Ishikawa (cell line): ENCODE measurements at regions not wholly inside any gene's neighbourhood (a gene's known extent, or its start where the extent isn't known, plus 50 kb on each side); places are given as distances from the start of the nearest gene placed in this dataset.

Experiments used
- CEBPB ChIP-seq: IDR thresholded peaks from 2 replicates; pipeline ENCODE4 v1.6.1; 2012
- CREB1 ChIP-seq: IDR thresholded peaks from 2 replicates; pipeline ENCODE4 v1.6.1; 2012; ENCODE audit warnings: low read depth
- EGR1 ChIP-seq: IDR thresholded peaks from 2 replicates; pipeline ENCODE4 v1.6.1; 2012
- EP300 ChIP-seq: IDR thresholded peaks from 2 replicates; pipeline ENCODE4 v1.6.1; 2012; ENCODE audit warnings: borderline replicate concordance
- FOXM1 ChIP-seq: IDR thresholded peaks from 2 replicates; pipeline ENCODE4 v1.6.1; 2012; ENCODE audit warnings: low read depth, borderline replicate concordance
- NFIC ChIP-seq: IDR thresholded peaks from 2 replicates; pipeline ENCODE4 v1.6.1; 2012
- RAD21 ChIP-seq: IDR thresholded peaks from 2 replicates; pipeline ENCODE4 v1.6.1; 2012; ENCODE audit warnings: low read depth
- TAF1 ChIP-seq: IDR thresholded peaks from 2 replicates; pipeline ENCODE4 v1.6.1; 2012; ENCODE audit warnings: low read depth, mild to moderate bottlenecking
- TCF12 ChIP-seq: IDR thresholded peaks from 2 replicates; pipeline ENCODE4 v1.6.1; 2012; ENCODE audit warnings: low read depth
- TEAD4 ChIP-seq: IDR thresholded peaks from 2 replicates; pipeline ENCODE4 v1.6.1; 2012
- YY1 ChIP-seq: IDR thresholded peaks from 2 replicates; pipeline ENCODE4 v1.6.1; 2012; ENCODE audit warnings: low read depth
- ZBTB7A ChIP-seq: IDR thresholded peaks from 2 replicates; pipeline ENCODE4 v1.6.1; 2012; ENCODE audit warnings: low read depth
- TF ChIP-seq, protein P1 (sequence below): IDR thresholded peaks from 2 replicates; pipeline ENCODE4 v1.6.1; 2012
- TF ChIP-seq, protein P2 (sequence below): IDR thresholded peaks from 2 replicates; pipeline ENCODE4 v1.6.1; 2012; ENCODE audit warnings: low read depth, mild to moderate bottlenecking
- TF ChIP-seq, protein P3 (sequence below): IDR thresholded peaks from 2 replicates; pipeline ENCODE4 v1.6.1; 2012

DNA sequence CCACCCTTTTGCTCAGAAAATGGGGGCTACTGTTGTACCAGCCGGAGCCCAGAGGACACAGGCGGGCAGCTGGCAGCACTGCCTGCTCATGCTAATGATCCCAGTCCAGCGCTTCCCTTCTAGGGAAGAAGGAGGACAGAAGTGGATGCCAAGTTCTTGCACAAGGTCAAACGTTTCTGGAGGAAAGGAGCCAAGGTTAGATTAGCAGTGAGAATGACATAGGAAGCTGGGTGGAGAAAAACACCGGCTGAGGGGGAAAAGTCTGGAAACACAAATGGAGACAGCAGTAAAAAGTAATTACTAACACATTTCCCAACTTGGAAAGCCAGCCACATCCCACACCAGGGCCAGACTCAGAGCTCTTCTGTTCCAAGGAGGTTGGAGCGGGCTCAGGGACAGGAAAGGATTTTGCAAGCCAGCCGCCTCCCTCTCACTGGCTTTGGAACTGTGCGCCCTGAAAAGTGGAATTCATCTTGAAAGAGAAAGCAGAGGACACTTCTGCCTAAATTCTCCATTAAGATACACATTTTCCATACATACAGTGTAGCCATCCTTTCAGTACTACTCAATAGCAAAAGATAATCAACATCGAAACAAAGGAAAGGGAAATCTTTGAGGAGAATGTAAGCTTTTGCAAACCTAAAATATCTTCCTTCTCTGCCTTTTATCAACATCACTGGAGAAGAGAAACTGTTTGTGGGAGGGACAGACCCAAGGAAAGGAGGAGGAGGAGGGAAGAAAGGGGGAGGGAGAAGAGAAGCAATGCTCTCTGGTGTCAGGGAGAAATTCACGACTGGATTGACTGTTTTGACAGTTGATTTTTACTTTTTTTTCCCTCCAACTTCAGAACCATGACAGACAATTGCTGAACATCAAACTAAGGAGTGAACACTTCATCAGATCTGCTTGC lies 133.6 kb downstream of the CD47 start:
- TF ChIP-seq YY1 (no peak), NFIC (no peak), TCF12 (no peak), FOXM1 (no peak), EP300 (no peak)

DNA sequence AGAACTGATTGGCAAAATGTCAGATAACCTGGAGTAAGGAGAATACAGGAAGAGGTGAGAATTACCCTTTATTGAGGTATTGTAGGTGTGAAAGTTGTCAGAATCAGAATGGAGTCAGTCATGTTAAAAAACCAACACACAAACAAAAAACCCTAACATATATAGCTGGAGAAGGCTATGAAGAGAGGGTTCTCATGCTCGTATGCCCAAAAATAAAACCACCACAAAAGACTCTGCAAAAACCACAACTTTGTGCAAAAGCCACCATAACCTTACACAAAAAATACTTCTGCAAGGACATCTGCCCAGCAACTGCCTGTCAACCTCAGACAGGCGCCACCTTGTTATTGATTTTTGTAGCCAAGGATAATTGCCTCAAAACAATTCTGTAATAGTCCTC lies 136.0 kb downstream of the CD47 start:
- no peak for TF ChIP-seq FOXM1
- no peak for TF ChIP-seq ZBTB7A
- no peak for TF ChIP-seq NFIC
- TF ChIP-seq, protein P1, sequence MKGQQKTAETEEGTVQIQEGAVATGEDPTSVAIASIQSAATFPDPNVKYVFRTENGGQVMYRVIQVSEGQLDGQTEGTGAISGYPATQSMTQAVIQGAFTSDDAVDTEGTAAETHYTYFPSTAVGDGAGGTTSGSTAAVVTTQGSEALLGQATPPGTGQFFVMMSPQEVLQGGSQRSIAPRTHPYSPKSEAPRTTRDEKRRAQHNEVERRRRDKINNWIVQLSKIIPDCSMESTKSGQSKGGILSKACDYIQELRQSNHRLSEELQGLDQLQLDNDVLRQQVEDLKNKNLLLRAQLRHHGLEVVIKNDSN: no peak
- no peak for TF ChIP-seq CEBPB
- TF ChIP-seq TEAD4: no peak
- TF ChIP-seq TCF12: no peak
- no peak for TF ChIP-seq EGR1
- TF ChIP-seq EP300: no peak
- TF ChIP-seq RAD21: no peak
- TF ChIP-seq, protein P2, sequence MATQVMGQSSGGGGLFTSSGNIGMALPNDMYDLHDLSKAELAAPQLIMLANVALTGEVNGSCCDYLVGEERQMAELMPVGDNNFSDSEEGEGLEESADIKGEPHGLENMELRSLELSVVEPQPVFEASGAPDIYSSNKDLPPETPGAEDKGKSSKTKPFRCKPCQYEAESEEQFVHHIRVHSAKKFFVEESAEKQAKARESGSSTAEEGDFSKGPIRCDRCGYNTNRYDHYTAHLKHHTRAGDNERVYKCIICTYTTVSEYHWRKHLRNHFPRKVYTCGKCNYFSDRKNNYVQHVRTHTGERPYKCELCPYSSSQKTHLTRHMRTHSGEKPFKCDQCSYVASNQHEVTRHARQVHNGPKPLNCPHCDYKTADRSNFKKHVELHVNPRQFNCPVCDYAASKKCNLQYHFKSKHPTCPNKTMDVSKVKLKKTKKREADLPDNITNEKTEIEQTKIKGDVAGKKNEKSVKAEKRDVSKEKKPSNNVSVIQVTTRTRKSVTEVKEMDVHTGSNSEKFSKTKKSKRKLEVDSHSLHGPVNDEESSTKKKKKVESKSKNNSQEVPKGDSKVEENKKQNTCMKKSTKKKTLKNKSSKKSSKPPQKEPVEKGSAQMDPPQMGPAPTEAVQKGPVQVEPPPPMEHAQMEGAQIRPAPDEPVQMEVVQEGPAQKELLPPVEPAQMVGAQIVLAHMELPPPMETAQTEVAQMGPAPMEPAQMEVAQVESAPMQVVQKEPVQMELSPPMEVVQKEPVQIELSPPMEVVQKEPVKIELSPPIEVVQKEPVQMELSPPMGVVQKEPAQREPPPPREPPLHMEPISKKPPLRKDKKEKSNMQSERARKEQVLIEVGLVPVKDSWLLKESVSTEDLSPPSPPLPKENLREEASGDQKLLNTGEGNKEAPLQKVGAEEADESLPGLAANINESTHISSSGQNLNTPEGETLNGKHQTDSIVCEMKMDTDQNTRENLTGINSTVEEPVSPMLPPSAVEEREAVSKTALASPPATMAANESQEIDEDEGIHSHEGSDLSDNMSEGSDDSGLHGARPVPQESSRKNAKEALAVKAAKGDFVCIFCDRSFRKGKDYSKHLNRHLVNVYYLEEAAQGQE: no peak
- TF ChIP-seq CREB1: no peak
- no peak for TF ChIP-seq YY1
- no peak for TF ChIP-seq TAF1
- TF ChIP-seq, protein P3, sequence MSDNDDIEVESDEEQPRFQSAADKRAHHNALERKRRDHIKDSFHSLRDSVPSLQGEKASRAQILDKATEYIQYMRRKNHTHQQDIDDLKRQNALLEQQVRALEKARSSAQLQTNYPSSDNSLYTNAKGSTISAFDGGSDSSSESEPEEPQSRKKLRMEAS: no peak

DNA sequence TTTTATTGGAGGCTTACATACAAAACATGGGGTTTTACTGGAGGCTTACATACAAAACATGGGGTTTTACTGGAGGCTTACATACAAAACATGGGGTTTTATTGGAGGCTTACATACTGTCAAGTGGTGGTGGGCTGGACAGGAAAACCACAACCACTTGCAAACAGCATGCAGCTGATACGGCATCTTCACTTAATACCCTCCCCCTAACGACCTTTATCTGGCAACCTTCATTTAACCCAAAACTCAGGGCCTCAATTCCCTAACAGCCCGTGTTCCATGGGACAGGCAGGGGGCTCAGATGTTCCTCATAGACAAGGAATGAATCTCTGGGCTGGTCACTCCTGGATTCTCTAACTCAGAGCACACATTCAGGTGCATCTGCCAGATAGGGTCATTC lies 137.1 kb downstream of the CD47 start:
- no peak for TF ChIP-seq EP300
- no peak for TF ChIP-seq FOXM1
- no peak for TF ChIP-seq YY1
- no peak for TF ChIP-seq CEBPB
- TF ChIP-seq, protein P1: no peak
- TF ChIP-seq TCF12: no peak
- TF ChIP-seq, protein P3: no peak
- no peak for TF ChIP-seq TAF1
- no peak for TF ChIP-seq EGR1
- TF ChIP-seq NFIC: no peak
- no peak for TF ChIP-seq ZBTB7A
- no peak for TF ChIP-seq RAD21
- TF ChIP-seq, protein P2: no peak
- TF ChIP-seq CREB1: no peak
- TF ChIP-seq TEAD4: no peak

DNA sequence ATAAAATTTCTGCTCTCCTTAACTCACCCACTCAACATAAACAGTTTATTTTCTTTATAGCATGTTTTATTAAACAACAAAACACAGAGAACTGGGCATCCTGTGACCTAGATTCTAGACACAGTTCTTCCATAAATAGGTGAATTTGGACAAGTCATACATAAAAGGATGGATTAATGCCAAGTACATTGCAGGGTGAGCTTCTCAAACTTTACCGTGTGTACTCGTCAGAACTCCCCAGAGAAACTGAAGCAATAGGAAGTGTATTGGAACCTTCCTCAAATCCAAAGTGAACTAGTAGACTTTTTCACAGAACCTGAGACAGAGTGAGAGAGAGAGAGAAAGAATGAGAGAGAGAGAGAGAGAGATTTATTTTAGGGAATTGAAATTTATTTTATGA lies 139.7 kb downstream of the CD47 start:
- no peak for TF ChIP-seq ZBTB7A
- TF ChIP-seq, protein P3: no peak
- TF ChIP-seq CEBPB: no peak
- TF ChIP-seq, protein P1: no peak
- no peak for TF ChIP-seq FOXM1
- no peak for TF ChIP-seq TAF1
- no peak for TF ChIP-seq NFIC
- TF ChIP-seq TCF12: no peak
- TF ChIP-seq RAD21: no peak
- TF ChIP-seq, protein P2: no peak
- TF ChIP-seq YY1: no peak
- no peak for TF ChIP-seq EGR1
- TF ChIP-seq EP300: no peak
- TF ChIP-seq CREB1: no peak
- no peak for TF ChIP-seq TEAD4
